GM23338 (cell line): ENCODE measurements at regions not wholly inside any gene's neighbourhood (a gene's known extent, or its start where the extent isn't known, plus 50 kb on each side); places are given as distances from the start of the nearest gene placed in this dataset.

Source experiments
- ATAC-seq: fragments of 200-7000 bp; cut with Tn5 transposase; 3 replicates; pipeline ENCODE4 v1.9.1; 2020
- DNase-seq: peaks from one replicate; pipeline ENCODE4 v3.0.0-alpha.2; 2015; ENCODE audit warnings: low spot score
- H2AFZ ChIP-seq: fragments of 200-600 bp; sonication (generic); 2 replicates; pipeline ENCODE4 v1.8.0; 2016; ENCODE audit warnings: antibody characterized with exemption, mild to moderate bottlenecking, moderate library complexity
- H3F3A ChIP-seq: fragments of 200-600 bp; sonication (generic); replicated peaks from 2 replicates; pipeline ENCODE4 v1.8.0; 2017; ENCODE audit warnings: antibody characterized with exemption, mixed run types, low read depth
- H3K27ac ChIP-seq: fragments of 200-600 bp; sonication (generic); 2 replicates; pipeline ENCODE4 v1.6.1; 2016; ENCODE audit warnings: low read depth
- H3K27me3 ChIP-seq: fragments of 200-600 bp; sonication (generic); 2 replicates; pipeline ENCODE4 v1.8.0; 2016; ENCODE audit warnings: mild to moderate bottlenecking, mixed run types, moderate library complexity; ENCODE audit not compliant: insufficient read depth
- H3K36me3 ChIP-seq: fragments of 200-600 bp; sonication (generic); 2 replicates; pipeline ENCODE4 v1.8.0; 2016; ENCODE audit warnings: mild to moderate bottlenecking; ENCODE audit not compliant: insufficient read depth
- H3K4me1 ChIP-seq: fragments of 200-600 bp; sonication (generic); 2 replicates; pipeline ENCODE4 v1.8.0; 2016; ENCODE audit warnings: mild to moderate bottlenecking, moderate library complexity; ENCODE audit not compliant: insufficient read depth
- H3K4me2 ChIP-seq: fragments of 200-600 bp; sonication (generic); 2 replicates; pipeline ENCODE4 v1.7.1; 2017; ENCODE audit warnings: mixed run types
- H3K4me3 ChIP-seq: fragments of 200-600 bp; sonication (generic); 2 replicates; pipeline ENCODE4 v1.6.1; 2016; ENCODE audit warnings: mixed run types
- H3K79me2 ChIP-seq: fragments of 200-600 bp; sonication (generic); replicated peaks from 2 replicates; pipeline ENCODE4 v1.8.0; 2017; ENCODE audit warnings: mild to moderate bottlenecking; ENCODE audit not compliant: insufficient read depth
- H3K9me2 ChIP-seq: fragments of 200-600 bp; sonication (generic); 2 replicates; pipeline ENCODE4 v1.8.0; 2017; ENCODE audit not compliant: insufficient read depth
- H4K20me1 ChIP-seq: fragments of 200-600 bp; sonication (generic); replicated peaks from 2 replicates; pipeline ENCODE4 v1.8.0; 2017; ENCODE audit warnings: mild to moderate bottlenecking; ENCODE audit not compliant: insufficient read depth
- H3K27ac Mint-ChIP-seq: 2 replicates; pipeline ENCODE4 v1.8.0; 2020; ENCODE audit warnings: inconsistent platforms, mild to moderate bottlenecking, moderate library complexity, mixed read lengths
- H3K27me3 Mint-ChIP-seq: 3 replicates; pipeline ENCODE4 v1.8.0; 2022; ENCODE audit warnings: low read depth, mild to moderate bottlenecking, moderate library complexity, mixed read lengths, inconsistent platforms; ENCODE audit not compliant: insufficient read depth, poor library complexity
- H3K36me3 Mint-ChIP-seq: 3 replicates; pipeline ENCODE4 v1.8.0; 2021; ENCODE audit warnings: low read depth, mild to moderate bottlenecking, inconsistent platforms, moderate library complexity, mixed read lengths
- H3K4me1 Mint-ChIP-seq: 3 replicates; pipeline ENCODE4 v1.8.0; 2020; ENCODE audit warnings: mild to moderate bottlenecking, inconsistent platforms, mixed read lengths
- H3K4me3 Mint-ChIP-seq: 3 replicates; pipeline ENCODE4 v1.8.0; 2021; ENCODE audit warnings: moderate library complexity, mild to moderate bottlenecking, inconsistent platforms, mixed read lengths
- H3K9me3 Mint-ChIP-seq: 3 replicates; pipeline ENCODE4 v1.8.0; 2020; ENCODE audit warnings: moderate library complexity, mild to moderate bottlenecking, inconsistent platforms, mixed read lengths
- CREB1 ChIP-seq: fragments of 250-450 bp; sonication (Bioruptor Pico); IDR thresholded peaks from 2 replicates; pipeline ENCODE4 v1.5.0; 2020; ENCODE audit warnings: low read depth, mild to moderate bottlenecking, moderate library complexity
- CTCF ChIP-seq, 2 experiments: fragments of 200-600 bp in 1 of 2; sonication (generic) in 1 of 2; conservative IDR thresholded peaks; 2 replicates each; pipeline versions ENCODE4 v1.5.1 to v1.6.1; 2016 to 2017; ENCODE audit warnings: antibody characterized with exemption in 2 of 2, low read depth in 2 of 2, mild to moderate bottlenecking in 2 of 2, moderate library complexity in 1 of 2
- ETS1 ChIP-seq: IDR thresholded peaks from 2 replicates; pipeline ENCODE4 v1.6.1; 2016; ENCODE audit warnings: antibody characterized with exemption
- EZH2 ChIP-seq: fragments of 200-600 bp; sonication (generic); IDR thresholded peaks from one replicate; pipeline ENCODE4 v1.8.0; 2017; ENCODE audit warnings: antibody characterized with exemption, mild to moderate bottlenecking, low read depth; ENCODE audit not compliant: unreplicated experiment
- EZH2phosphoT487 ChIP-seq: fragments of 200-600 bp; sonication (generic); IDR thresholded peaks from one replicate; pipeline ENCODE4 v1.8.1; 2018; ENCODE audit warnings: antibody characterized with exemption; ENCODE audit not compliant: unreplicated experiment
- JUNB ChIP-seq: IDR thresholded peaks from one replicate; pipeline ENCODE4 v1.6.1; 2016; ENCODE audit warnings: antibody characterized with exemption; ENCODE audit not compliant: unreplicated experiment
- NANOG ChIP-seq: IDR thresholded peaks from 2 replicates; pipeline ENCODE4 v1.6.1; 2016; ENCODE audit warnings: antibody characterized with exemption, borderline replicate concordance
- POLR2AphosphoS5 ChIP-seq: IDR thresholded peaks from 2 replicates; pipeline ENCODE4 v1.6.1; 2016; ENCODE audit warnings: antibody characterized with exemption, low read depth
- REST ChIP-seq: IDR thresholded peaks from one replicate; pipeline ENCODE4 v1.6.1; 2018; ENCODE audit warnings: antibody characterized with exemption; ENCODE audit not compliant: unreplicated experiment
- STAT1 ChIP-seq: IDR thresholded peaks from one replicate; pipeline ENCODE4 v1.6.1; 2016; ENCODE audit warnings: antibody characterized with exemption; ENCODE audit not compliant: unreplicated experiment
- ZNF114 ChIP-seq: fragments of 250-450 bp; sonication (Bioruptor Pico); IDR thresholded peaks from 2 replicates; pipeline ENCODE4 v1.5.0; 2020; ENCODE audit warnings: mild to moderate bottlenecking, moderate library complexity
- ZNF331 ChIP-seq: fragments of 250-450 bp; sonication (Bioruptor Pico); IDR thresholded peaks from 2 replicates; pipeline ENCODE4 v1.5.0; 2020; ENCODE audit warnings: low read depth, mild to moderate bottlenecking, moderate library complexity
- ZNF462 ChIP-seq: fragments of 250-450 bp; sonication (Bioruptor Pico); IDR thresholded peaks from 2 replicates; pipeline ENCODE4 v1.5.0; 2020; ENCODE audit warnings: mild to moderate bottlenecking, moderate library complexity

- H3K9me3 Mint-ChIP-seq = no peaks in the 10 kb centered on the region; the same call in 2 of the 3 replicates
- H3K4me3 Mint-ChIP-seq = no peak overlapping the region
- TF ChIP-seq STAT1 (no peak), CREB1 (CRISPR knock-in tag) (no peak), ZNF114 (CRISPR knock-in tag) (no peak), EZH2 (no peak), NANOG (no peak), EZH2phosphoT487 (no peak), ZNF331 (CRISPR knock-in tag) (no peak), ZNF462 (CRISPR knock-in tag) (no peak), JUNB (no peak), CTCF (conservative IDR thresholded peaks at IDR 0.05; ENCODE audit: low read depth in 2 of 2) (no peak), ETS1 (no peak), POLR2AphosphoS5 (no peak), REST (no peak)
Measured at GRCh38 chr20:24148372-24148771, 159.8 kb upstream of the GGTLC1 start.

More at GRCh38 chr20:24148372-24148771, 159.8 kb upstream of the GGTLC1 start:
- Histone ChIP-seq H3K4me3 (no peak overlapping the region), H3K27me3 (no peaks in the 10 kb centered on the region), H3K9me2 (peaks cover 5% of the 10 kb centered on the region; the same call in 1 of the 2 replicates), H3K27ac (no peak overlapping the region), H3K4me2 (no peak overlapping the region), H3K36me3 (no peaks in the 10 kb centered on the region), H2AFZ (no peak overlapping the region), H3K79me2 (no peaks in the 10 kb centered on the region), H4K20me1 (no peaks in the 10 kb centered on the region), H3K4me1 (no peaks in the 10 kb centered on the region), H3F3A (no peaks in the 10 kb centered on the region)
- Mint-ChIP-seq H3K36me3 (no peaks in the 10 kb centered on the region), H3K27me3 (peaks cover 7% of the 10 kb centered on the region), H3K4me1 (peaks cover 5% of the 10 kb centered on the region), H3K27ac (no peak overlapping the region; the same call in 1 of the 2 replicates)
- ATAC-seq = no peak
- no peak for DNase-seq
